Nephron progenitor cell (in vitro differentiated cells): ENCODE measurements at regions not wholly inside any gene's neighbourhood (a gene's known extent, or its start where the extent isn't known, plus 50 kb on each side); places are given as distances from the start of the nearest gene placed in this dataset.
A peak's percentile ranks its signal among the peaks of the same experiment; 100 is the strongest.

Experiments
- DNase-seq: peaks from one replicate; pipeline ENCODE4 v3.0.0; 2021
- H3K27ac Mint-ChIP-seq: 2 replicates; pipeline ENCODE4 v1.8.0; 2021; ENCODE audit warnings: mild to moderate bottlenecking, moderate library complexity, mixed read lengths
- H3K27me3 Mint-ChIP-seq: 2 replicates; pipeline ENCODE4 v1.8.0; 2021; ENCODE audit warnings: mild to moderate bottlenecking, low read depth, mixed read lengths; ENCODE audit not compliant: poor library complexity
- H3K36me3 Mint-ChIP-seq: 2 replicates; pipeline ENCODE4 v1.8.0; 2021; ENCODE audit warnings: low read depth, mixed read lengths
- H3K4me1 Mint-ChIP-seq: 2 replicates; pipeline ENCODE4 v1.8.0; 2021; ENCODE audit warnings: mixed read lengths
- H3K4me3 Mint-ChIP-seq: 2 replicates; pipeline ENCODE4 v1.8.0; 2021; ENCODE audit warnings: mild to moderate bottlenecking, moderate library complexity, mixed read lengths
- H3K9me3 Mint-ChIP-seq: 2 replicates; pipeline ENCODE4 v1.8.0; 2021; ENCODE audit warnings: mild to moderate bottlenecking, moderate library complexity, mixed read lengths
- TF ChIP-seq, protein P1 (sequence below): fragments of 200-600 bp; sonication (generic); IDR thresholded peaks from 2 replicates; pipeline ENCODE4 v1.5.0; 2021; ENCODE audit warnings: antibody characterized with exemption

DNA sequence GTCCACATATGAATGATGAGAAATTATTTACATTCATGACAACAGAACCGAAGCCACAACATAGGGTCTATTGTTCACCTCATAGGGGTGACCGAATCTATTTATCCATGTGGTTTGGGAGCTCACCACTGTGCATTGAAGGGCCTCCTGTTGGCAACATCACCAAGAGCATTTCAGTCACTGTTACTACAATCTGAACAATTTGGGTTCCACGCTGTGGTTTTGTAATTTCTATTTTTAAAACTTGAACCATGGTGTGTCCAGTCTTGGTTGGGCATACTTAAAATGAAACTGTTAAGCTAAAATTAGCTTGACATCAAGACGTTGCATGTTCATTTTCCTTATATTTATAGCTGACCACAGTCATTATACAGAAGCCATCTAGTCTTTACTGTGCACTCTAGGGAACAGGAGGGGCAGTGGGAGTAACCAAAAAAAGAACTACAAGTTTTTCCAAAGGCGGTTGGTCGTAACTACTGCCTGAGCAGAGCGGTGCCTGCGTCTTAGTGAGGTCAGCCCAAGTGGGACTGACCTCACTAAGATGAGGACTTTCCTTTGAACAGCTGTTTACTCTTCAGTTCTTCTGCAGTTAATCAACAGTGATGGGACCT, 192.1 kb downstream of the SPRY1 start:
- H3K27ac Mint-ChIP-seq: peak overlapping the region; percentile 90
- H3K4me1 Mint-ChIP-seq: peaks cover 17% of the 10 kb centered on the region
- no peak overlapping the region for H3K4me3 Mint-ChIP-seq

DNA sequence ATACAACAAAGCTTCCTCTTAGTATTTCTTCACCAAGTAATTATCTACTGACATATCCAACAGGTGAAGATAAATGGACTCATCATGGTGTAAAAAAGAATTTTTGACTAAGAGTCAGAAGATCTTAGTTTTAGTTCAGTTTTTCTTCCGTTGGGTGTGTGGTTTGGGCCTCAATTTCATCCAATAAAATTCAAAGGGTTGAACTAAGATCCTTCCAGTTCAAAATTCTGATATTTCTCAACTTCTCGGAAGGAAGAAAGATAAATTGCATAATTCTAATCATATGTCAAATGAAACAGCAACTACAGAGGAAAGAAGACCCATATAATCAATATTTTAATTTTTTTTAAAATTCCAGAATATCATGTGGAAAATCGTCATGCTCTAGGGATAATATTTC, 192.7 kb downstream of the SPRY1 start:
- Mint-ChIP-seq H3K36me3 (no peaks in the 10 kb centered on the region), H3K27ac (peak overlapping the region; percentile 90), H3K9me3 (peaks cover 5% of the 10 kb centered on the region), H3K27me3 (no peaks in the 10 kb centered on the region), H3K4me1 (peaks cover 17% of the 10 kb centered on the region), H3K4me3 (no peak overlapping the region)
- TF ChIP-seq, protein P1, sequence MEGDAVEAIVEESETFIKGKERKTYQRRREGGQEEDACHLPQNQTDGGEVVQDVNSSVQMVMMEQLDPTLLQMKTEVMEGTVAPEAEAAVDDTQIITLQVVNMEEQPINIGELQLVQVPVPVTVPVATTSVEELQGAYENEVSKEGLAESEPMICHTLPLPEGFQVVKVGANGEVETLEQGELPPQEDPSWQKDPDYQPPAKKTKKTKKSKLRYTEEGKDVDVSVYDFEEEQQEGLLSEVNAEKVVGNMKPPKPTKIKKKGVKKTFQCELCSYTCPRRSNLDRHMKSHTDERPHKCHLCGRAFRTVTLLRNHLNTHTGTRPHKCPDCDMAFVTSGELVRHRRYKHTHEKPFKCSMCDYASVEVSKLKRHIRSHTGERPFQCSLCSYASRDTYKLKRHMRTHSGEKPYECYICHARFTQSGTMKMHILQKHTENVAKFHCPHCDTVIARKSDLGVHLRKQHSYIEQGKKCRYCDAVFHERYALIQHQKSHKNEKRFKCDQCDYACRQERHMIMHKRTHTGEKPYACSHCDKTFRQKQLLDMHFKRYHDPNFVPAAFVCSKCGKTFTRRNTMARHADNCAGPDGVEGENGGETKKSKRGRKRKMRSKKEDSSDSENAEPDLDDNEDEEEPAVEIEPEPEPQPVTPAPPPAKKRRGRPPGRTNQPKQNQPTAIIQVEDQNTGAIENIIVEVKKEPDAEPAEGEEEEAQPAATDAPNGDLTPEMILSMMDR: no peak
- no peak for DNase-seq

More for the DNA sequence above, 192.1 kb downstream of the SPRY1 start:
- H3K36me3 Mint-ChIP-seq: no peaks in the 10 kb centered on the region
- TF ChIP-seq, protein P1: no peak
- DNase-seq: no peak
- peaks cover 5% of the 10 kb centered on the region for H3K9me3 Mint-ChIP-seq
- no peaks in the 10 kb centered on the region for H3K27me3 Mint-ChIP-seq

GRCh38 chr4:123591875-123592274, 195.3 kb downstream of the SPRY1 start:
- TF ChIP-seq, protein P1: no peak
- no peak overlapping the region for H3K4me3 Mint-ChIP-seq
- peaks cover 5% of the 10 kb centered on the region for H3K9me3 Mint-ChIP-seq
- H3K27ac Mint-ChIP-seq: peak overlapping the region; percentile 26
- no peak for DNase-seq
- H3K27me3 Mint-ChIP-seq: no peaks in the 10 kb centered on the region
- H3K36me3 Mint-ChIP-seq: no peaks in the 10 kb centered on the region
- peaks cover 17% of the 10 kb centered on the region for H3K4me1 Mint-ChIP-seq

- no peaks in the 10 kb centered on the region for H3K27me3 Mint-ChIP-seq
- no peak overlapping the region for H3K27ac Mint-ChIP-seq
- no peaks in the 10 kb centered on the region for H3K36me3 Mint-ChIP-seq
- H3K4me1 Mint-ChIP-seq: peaks cover 21% of the 10 kb centered on the region
- TF ChIP-seq, protein P1: no peak
- H3K9me3 Mint-ChIP-seq: peaks cover 5% of the 10 kb centered on the region
- DNase-seq: no peak
- H3K4me3 Mint-ChIP-seq: no peak overlapping the region
Observed at GRCh38 chr4:123593655-123594054, 197.1 kb downstream of the SPRY1 start.

GRCh38 chr4:123596805-123597204, 200.2 kb downstream of the SPRY1 start:
- Mint-ChIP-seq H3K9me3 (no peaks in the 10 kb centered on the region), H3K27ac (no peak overlapping the region)
- TF ChIP-seq, protein P1: no peak

GRCh38 chr4:123597586-123597985, 201.0 kb downstream of the SPRY1 start:
- no peak for DNase-seq
- no peaks in the 10 kb centered on the region for H3K9me3 Mint-ChIP-seq
- TF ChIP-seq, protein P1: no peak
- no peak overlapping the region for H3K4me3 Mint-ChIP-seq
- peak overlapping the region; percentile 26 for H3K27ac Mint-ChIP-seq
- H3K27me3 Mint-ChIP-seq: no peaks in the 10 kb centered on the region
- H3K4me1 Mint-ChIP-seq: peaks cover 37% of the 10 kb centered on the region
- H3K36me3 Mint-ChIP-seq: no peaks in the 10 kb centered on the region

More at GRCh38 chr4:123596805-123597204, 200.2 kb downstream of the SPRY1 start:
- H3K36me3 Mint-ChIP-seq: no peaks in the 10 kb centered on the region
- peaks cover 37% of the 10 kb centered on the region for H3K4me1 Mint-ChIP-seq
- no peak for DNase-seq
- H3K4me3 Mint-ChIP-seq: no peak overlapping the region
- H3K27me3 Mint-ChIP-seq: no peaks in the 10 kb centered on the region
